Lower leg skin (tissue), 4 donors: ENCODE measurements at regions not wholly inside any gene's neighbourhood (a gene's known extent, or its start where the extent isn't known, plus 50 kb on each side); places are given as distances from the start of the nearest gene placed in this dataset.

Source experiments
- DNase-seq, 2 donors: peaks; one replicate each; pipeline ENCODE4 v3.0.0-alpha.2; 2019; ENCODE audit warnings: low spot score in 2 of 2
- H3K4me3 ChIP-seq: fragments of 200-600 bp; sonication (generic); 2 replicates; pipeline ENCODE4 v1.5.1; 2017; ENCODE audit warnings: mild to moderate bottlenecking, low read depth; ENCODE audit not compliant: poor library complexity, severe bottlenecking
- POLR2A ChIP-seq, 2 donors: fragments of 450-650 bp; IDR thresholded peaks; one replicate each; pipeline ENCODE4 v1.6.1; 2016 to 2017; ENCODE audit warnings: antibody characterized with exemption in 2 of 2, mild to moderate bottlenecking in 1 of 2, moderate library complexity in 1 of 2
- WGBS, 2 donors: methylation state at CpG; one replicate each; pipeline ENCODE4 v1.1.5; 2018; 5-methylcytosine and 5-hydroxymethylcytosine counted together
- intact Hi-C: fragments of 100-400 bp; cut with DNase I; formaldehyde crosslinking; loops from one replicate; pipeline ENCODE4 v1.15.0; 2023; ENCODE audit warnings: low total_unique reads
- TF ChIP-seq, protein P1 (sequence below), 3 donors: fragments of 450-650 bp; IDR thresholded peaks; one replicate each; pipeline ENCODE4 v1.5.1; 2016; ENCODE audit warnings: antibody characterized with exemption in 3 of 3, mild to moderate bottlenecking in 3 of 3, moderate library complexity in 2 of 3

DNA sequence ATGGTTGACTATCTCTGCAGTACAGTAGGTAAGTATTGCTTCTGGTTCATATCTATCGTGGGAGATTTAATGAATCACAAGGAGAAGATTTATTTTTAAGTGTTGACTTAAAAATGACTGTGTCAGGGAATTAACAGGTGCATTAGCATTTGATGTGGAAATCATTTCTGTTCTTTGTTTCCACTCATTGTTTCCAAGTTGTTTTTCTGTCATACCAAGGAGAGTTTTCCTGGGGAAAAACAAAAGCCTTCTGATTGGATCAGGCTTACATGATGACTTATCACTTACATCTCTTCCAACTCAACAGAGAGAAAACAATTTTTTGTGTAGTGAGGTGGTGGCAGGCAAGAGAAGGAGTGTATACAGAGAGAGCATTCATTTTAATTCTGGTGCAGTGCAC, 686.4 kb downstream of the HTR1B start:
- DNase-seq: no peak
- 73 to 75% methylated on average over 1 of the region's 1 CpG for WGBS, 2 donors
- intact Hi-C loops: no loop called here
- no peak overlapping the region for H3K4me3 ChIP-seq
- TF ChIP-seq, protein P1, sequence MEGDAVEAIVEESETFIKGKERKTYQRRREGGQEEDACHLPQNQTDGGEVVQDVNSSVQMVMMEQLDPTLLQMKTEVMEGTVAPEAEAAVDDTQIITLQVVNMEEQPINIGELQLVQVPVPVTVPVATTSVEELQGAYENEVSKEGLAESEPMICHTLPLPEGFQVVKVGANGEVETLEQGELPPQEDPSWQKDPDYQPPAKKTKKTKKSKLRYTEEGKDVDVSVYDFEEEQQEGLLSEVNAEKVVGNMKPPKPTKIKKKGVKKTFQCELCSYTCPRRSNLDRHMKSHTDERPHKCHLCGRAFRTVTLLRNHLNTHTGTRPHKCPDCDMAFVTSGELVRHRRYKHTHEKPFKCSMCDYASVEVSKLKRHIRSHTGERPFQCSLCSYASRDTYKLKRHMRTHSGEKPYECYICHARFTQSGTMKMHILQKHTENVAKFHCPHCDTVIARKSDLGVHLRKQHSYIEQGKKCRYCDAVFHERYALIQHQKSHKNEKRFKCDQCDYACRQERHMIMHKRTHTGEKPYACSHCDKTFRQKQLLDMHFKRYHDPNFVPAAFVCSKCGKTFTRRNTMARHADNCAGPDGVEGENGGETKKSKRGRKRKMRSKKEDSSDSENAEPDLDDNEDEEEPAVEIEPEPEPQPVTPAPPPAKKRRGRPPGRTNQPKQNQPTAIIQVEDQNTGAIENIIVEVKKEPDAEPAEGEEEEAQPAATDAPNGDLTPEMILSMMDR (IDR thresholded peaks at IDR 0.05): no peak
- TF ChIP-seq POLR2A (IDR thresholded peaks at IDR 0.05): no peak

DNA sequence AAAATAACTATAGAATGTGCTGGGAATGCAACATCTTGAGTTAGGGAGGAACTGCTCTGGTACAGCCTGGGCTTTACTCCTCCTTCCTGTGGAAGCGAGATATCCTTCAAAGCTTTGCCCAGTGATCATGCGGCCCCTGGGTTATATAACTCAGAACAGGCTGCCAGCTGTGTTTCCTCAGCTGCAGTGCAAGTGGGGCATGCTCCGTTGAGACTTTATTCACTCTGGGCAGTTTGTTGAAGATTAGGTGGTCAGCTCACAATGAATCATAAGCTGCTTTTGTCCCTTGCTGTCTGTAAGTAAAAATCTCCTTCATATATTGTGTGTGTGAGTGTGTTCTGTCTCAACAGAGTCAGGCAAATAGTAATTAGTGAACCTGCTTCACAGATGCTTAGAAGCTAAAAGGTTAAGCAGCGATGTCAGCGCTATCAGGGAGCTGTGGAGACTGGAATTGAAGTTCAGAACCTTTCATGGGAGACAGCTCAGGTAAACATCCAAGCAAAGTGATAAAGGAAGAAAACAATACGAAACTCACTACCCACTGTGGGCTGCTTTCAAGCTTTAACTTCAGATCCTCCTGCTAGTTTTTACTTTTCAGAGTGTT, 688.4 kb downstream of the HTR1B start:
- 66 to 71% methylated on average over 6 of the region's 6 CpGs for WGBS, 2 donors
- TF ChIP-seq POLR2A (IDR thresholded peaks at IDR 0.05): no peak
- TF ChIP-seq, protein P1 (IDR thresholded peaks at IDR 0.05): no peak
- no peak overlapping the region for H3K4me3 ChIP-seq
- no peak for DNase-seq
- intact Hi-C loops: no loop called here

DNA sequence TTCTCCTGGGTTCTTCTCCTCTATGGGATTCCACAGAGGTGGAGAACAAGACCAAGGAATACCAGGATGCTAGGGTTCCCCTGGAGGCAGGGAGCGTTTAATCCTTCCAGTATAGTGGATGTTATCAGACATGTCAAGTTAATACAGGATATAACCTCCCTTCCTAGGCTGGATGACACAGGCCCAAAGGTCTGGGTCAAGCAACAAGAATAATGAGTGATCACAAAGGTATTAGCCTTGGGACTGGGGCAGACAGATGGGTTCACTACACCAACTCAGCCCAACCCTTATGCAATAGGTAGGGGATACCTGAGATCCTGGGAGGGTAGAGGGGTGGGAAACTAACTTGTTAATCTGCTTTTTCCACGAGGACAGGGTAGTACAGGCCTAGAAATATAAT, 690.3 kb downstream of the HTR1B start:
- TF ChIP-seq, protein P1 (IDR thresholded peaks at IDR 0.05): no peak
- no peak for TF ChIP-seq POLR2A (IDR thresholded peaks at IDR 0.05)
- no peak for DNase-seq
- no peak overlapping the region for H3K4me3 ChIP-seq
- WGBS, 2 donors: 48 to 70% methylated on average over 2 of the region's 2 CpGs
- intact Hi-C loops: no loop called here

DNA sequence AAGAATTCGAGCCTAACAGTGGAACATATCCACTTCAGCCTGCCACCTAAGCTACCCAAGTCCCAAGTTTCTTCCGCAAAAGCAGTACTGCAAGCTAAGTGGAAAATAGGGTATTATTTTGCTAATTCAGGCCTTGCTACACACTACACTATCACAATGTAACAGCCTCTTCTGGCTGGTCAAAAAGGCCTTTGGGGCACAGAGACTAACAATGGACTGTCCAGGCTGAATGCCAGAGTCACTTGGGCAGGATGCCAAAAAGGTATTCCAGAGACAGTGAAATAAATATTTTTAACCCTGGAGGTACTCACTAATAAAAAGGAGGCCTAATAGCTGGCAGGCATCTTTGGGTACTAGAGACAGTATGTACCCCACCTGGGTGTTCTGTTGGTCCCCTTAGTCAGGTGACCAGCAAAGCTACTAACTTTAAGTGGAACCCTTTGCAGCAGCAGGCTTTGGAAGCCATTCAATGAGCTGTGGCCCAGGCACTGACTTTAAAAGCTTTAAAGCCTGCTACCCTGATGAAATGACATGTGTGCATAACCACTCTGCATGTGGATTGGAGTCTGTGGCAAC, 692.1 kb downstream of the HTR1B start:
- intact Hi-C loops: no loop called here

DNA sequence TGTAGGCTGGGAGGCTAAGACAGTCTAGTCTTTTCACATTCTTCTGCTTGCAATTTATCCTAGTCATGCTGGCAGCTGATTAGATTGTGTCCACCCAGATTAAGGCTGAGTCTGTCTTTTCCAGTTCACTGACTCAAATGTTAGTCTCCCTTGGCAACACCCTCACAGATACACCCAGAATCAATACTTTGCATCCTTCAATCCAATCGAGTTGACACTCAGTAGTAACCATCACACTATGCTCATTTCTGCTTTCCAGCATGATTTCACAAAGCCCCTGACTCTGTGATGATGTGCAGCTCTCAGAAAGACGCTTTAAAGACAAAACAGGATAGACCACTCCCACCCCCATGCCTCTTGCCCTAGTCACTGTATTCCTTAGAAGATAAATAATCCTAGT, 693.0 kb downstream of the HTR1B start:
- H3K4me3 ChIP-seq: no peak overlapping the region
- DNase-seq: no peak
- WGBS, 2 donors: 77 to 89% methylated on average over 2 of the region's 2 CpGs
- TF ChIP-seq, protein P1 (IDR thresholded peaks at IDR 0.05): no peak
- no peak for TF ChIP-seq POLR2A (IDR thresholded peaks at IDR 0.05)
- intact Hi-C loops: no loop called here

More for the DNA sequence above, 692.1 kb downstream of the HTR1B start:
- no peak overlapping the region for H3K4me3 ChIP-seq
- 59 to 63% methylated on average over 2 of the region's 2 CpGs for WGBS, 2 donors
- no peak for DNase-seq
- TF ChIP-seq POLR2A (IDR thresholded peaks at IDR 0.05): no peak
- TF ChIP-seq, protein P1 (IDR thresholded peaks at IDR 0.05): no peak

DNA sequence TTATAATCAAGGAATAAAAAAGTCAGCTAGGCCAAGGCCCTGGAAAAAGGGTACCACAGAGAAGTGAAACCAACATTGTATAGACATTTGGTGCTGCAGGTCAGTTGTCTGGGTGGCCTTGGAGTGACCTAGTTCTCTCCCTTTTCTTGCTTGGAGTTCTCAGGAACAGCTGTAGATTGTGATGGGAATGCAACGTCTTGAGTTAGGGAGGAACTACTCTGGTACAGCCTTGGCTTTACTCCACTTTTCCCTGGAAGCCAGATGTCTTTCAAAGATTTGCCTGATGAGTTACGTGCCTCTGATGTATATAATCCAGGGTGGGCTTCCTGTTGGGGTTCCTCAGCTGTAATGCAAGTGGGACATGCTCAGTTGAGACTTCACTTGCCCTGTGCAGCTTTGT, 694.7 kb downstream of the HTR1B start:
- TF ChIP-seq POLR2A (IDR thresholded peaks at IDR 0.05): no peak
- TF ChIP-seq, protein P1 (IDR thresholded peaks at IDR 0.05): no peak
- 46 to 65% methylated on average over 2 of the region's 2 CpGs for WGBS, 2 donors
- no peak overlapping the region for H3K4me3 ChIP-seq
- DNase-seq: no peak
- intact Hi-C loops: no loop called here
